HK-2 (cell line): ENCODE measurements at regions not wholly inside any gene's neighbourhood (a gene's known extent, or its start where the extent isn't known, plus 50 kb on each side); places are given as distances from the start of the nearest gene placed in this dataset.
"Not testable (repeated sequence)": the region's sequence is repeated elsewhere in the genome, so short reads cannot be mapped to it uniquely, and the experiment has no call there.

Experiments
- DNase-seq: peaks from one replicate; pipeline ENCODE4 v3.0.0-alpha.2; 2018; ENCODE audit not compliant: unreplicated experiment

DNA sequence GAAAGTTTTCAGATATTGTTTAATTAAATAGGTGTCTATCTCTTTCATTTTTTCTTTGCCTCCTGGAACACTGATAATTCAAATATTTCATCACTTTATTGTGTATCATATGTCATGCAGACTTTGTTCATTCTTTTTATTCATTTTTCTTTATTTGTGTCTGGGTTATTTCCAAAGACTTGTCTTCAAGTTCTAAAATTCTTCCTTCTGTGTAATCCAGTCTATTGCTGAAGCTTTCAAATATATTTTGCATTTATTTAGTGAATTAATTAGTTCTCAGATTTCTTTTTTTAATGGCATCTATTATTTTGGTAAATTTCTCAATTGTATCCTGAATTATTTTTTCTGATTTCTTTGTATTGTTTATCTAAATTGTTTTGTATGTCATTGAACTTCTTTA, 70.1 kb downstream of the ZNF330 start:
- no peak for DNase-seq

DNA sequence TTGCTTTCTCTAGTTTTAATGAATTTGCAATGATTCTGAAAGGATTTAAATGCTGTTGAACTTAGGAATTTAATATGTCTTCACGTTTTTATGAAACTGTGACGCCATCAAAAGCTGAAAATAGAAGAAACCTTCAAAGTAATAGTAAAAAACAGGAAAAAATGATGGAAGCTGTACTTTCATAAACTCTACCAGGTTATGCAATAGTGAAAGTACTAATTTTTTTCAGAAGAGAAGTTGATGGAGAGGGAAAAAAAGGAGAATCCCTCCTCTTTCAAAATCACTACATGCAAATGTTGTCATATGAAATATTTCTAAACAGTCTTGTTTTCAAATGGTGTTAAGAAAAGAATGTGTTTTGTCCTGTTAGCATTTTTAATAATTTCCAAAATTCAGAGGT, 73.6 kb downstream of the ZNF330 start:
- DNase-seq, result no peak

DNA sequence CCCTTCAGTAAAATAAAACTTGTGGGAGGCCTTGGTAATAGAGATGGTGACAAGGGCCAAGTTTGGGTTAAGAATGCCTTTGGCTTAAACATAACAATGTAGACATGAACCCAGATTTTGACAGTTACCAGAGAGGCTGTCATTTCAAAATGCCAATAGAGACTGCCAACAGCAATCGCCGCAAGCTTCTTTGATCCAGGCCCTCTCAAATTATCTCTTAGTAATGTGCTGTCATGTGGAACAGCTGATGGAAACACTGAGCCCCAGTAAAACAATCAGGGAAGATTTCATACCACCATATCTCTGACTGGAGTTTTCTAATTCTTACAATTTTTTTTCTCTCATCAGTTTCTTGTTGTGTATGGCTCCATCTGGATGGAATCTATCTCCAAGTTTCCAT, 80.5 kb downstream of the ZNF330 start:
- no peak for DNase-seq

DNA sequence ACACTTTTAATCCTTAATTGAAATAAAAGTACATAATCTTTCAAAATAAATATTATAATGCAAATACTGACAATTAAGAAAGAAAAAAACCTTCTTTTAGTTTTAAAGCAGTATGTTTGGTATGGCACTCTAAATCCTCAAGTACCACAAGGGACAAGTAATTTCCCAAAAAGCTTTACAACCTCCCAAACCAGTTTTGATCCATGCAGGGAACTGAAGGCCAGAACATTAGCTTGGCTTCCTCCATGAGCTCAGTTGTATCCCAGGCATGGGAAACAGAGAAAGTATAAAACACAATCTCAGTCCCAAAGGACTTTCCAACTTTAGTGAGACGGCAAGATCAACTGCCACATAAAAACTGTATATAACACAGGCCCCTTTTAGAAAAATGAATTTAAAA, 82.2 kb downstream of the ZNF330 start:
- no peak for DNase-seq

DNA sequence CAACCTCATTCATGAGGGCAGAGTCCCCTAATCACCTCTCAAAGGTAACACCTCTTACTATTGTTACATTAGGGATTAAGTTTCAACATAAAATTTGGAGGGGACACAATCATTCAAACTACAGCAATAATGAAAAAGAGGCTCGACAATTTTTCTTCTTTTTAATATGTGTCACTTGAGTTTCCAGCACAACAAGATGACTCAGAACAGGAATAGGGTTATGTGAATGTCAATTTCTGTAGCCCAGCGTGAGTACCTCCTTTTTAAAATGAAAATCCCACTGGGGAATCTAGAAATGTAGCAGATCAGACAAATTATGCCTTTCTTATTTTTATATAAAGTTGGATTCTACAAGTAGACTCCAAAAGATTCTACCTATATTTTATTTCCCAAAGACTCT, 83.7 kb downstream of the ZNF330 start:
- no peak for DNase-seq

DNA sequence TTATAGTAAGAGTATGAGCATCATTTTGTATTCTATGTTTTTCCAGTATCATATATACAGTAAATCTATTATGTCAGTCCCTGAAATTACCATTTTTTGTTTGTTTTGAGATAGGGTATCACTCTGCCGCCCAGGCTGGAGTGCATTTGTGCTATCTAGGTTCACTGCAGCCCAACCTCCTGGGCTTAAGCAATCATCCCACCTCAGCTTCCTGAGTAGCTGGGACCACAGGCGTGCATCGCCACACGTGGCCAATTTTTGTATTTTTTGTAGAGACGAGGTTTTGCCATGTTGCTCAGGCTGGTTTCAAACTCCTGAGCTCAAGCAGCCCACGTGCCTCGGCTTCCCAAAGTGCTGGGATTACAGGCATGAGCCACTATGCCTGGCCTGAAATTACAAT, 85.6 kb downstream of the ZNF330 start:
- no peak for DNase-seq

DNA sequence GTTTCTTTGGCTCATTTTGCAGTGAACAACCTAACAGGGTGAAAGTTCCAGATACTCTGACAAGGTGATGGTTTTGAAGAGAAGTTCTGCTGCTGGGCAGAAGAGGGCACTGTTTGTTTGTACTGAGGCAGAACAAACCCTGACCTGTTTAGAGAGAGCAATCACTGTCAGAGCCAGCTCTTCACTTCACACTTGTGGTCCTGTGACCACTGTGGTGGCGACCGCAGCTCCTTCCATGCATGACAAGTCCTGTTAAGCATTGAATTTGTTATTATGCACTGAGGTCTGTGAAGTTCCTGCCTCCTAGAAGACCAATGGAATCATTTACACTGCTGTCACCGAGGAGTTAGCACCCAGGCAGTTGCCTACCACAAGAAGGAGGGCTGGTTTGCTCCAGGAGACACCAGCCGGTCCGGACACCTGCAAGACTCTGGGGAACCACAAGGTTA, 86.6 kb downstream of the ZNF330 start:
- peak; percentile 89 for DNase-seq

DNA sequence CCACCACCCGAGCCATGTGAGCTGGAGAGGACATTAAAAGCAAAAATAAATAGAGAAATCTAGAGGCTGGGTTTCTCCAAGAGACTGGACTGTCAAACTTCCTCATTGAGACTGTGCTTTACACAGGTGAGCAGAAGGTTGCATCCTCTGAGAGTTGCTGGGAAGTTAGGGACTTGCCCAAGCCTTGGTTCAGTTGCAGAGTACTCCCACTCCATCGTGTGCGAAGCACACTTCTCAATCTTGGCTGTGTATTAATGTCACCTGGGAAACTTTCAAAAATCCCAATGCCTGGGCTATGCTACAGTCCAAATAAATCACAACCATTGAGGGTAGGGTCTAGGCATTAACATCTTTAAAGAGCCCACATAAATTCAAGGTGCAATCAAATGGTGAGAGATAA, 89.2 kb downstream of the ZNF330 start:
- no peak for DNase-seq

DNA sequence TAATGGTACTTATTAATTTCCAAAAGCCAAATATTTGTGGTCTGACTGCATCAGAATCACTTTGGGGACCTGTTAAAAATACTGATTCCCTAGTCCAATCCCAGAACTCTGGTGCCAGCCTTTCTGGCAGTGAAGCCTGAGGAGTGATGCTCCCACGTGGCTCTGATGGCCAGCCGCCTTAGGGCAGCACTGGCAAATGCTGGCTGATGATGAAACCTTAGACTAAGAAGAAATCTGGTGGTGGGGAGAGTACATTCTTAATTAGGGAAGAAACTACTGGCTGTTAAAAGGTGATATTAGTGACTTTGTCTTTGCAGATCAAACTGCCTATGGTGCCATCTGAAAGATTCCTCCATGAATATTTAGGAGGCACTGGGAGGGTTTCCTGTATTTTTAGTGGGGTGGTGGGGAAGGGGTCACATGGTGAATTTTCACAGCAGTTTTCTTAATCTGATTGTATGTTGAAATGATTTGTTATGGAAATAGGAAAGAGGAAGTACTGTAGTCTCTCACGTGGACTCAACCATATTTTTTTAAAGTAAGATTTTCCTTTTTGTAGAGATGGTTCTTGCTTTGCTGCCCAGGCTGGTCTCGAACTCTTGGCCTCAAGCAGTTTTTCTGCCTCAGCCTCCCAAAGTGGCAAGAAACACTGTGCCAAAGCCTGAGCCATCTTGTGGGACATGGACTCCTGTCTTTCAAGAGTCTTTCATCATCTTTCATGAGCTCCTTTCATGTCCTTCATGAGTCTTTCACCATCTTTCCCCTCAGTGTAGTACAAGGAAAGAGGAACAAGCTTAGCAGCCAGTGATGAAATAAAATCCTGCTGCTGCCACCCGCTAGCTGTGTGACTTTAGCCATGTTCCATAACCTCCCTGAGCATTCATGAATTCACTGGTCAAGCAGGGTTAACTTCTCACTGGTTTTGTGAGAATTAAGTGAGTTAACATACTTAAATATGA, 90.8 kb downstream of the ZNF330 start:
- DNase-seq, result no peak

DNA sequence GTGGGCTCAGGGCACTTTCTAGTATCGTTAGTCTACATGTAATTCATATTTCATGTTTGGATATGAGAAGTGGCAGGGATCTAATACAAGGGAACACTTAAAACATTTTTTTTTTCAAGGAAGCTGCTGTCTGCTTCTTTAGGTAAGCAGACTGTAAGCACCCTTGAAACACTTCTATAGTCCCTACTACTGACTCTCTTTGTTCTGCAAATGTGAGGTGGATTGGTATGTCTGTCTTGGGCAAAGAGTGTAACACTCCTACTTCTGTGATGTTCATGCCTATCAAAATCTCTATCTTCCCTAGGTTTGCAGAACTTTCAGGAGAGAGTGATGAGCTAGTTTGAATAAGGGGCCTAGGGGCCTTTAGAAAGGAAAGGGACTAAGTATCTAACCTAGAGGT, 93.9 kb downstream of the ZNF330 start:
- no peak for DNase-seq

DNA sequence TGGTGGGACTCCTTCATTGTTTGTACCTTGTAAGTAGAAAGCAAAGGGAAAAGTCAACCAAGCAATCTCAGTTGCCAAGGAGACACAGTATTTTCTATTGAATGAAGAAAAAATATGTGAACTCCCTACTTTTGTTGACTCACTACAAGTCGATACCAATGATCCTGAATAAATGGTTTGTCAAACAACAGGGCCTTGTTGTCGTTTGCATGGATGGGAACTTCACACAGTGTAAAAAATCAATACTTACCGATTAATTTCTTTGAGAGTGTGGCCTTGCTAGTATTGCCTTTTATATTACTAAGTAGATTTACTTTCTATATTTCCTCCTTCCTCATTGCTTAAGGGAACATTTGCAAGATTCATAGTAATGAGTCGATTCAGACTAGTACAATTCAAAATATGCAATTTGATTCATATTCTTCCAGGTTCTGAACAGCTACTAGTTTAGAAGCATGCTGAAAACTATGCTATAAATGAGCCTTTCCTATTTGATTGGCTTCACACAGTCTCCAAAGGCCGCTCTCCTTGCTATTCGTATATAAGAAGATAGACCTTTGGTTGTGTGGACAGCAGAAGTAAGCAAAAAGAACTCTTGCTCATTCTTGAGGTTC, 108.0 kb downstream of the ZNF330 start:
- DNase-seq, result no peak

DNA sequence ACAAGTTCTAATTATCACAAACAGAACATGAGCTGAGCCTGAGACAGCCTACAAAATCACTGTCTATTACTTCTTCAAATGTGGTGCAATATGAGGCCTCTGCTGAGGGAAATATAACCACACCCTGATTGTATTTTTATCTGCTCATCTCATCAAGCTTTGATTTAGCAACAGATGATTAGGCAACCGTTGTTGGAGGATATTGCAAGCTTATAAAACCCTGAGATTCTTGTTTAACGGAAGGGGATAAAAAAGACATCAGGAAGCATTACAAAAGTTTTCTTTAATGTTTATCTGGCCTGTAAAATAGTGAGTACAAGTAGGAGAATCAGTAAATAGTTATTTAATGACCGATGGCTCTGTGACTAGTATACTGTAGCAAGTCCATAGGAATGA, 108.5 kb downstream of the ZNF330 start:
- DNase-seq, result no peak

DNA sequence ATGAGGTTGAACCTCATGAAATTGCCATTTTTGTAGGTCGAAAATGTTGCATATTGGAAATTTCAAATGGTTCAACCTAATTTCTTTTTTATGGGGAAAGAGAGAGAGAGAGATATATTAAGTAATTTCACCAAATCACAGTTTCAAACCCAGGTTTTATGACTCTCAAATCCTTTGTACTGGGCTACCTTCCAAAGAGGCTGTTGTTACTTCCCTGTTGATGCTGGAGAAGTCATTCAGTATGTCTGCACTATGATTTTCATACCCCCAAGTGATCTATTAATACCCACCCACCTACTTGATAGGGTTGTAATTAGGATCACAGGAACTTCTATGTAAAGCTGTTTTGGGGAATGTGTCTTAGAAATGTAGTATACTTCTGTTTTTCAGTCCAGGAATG, 109.9 kb downstream of the ZNF330 start:
- DNase-seq, result no peak

DNA sequence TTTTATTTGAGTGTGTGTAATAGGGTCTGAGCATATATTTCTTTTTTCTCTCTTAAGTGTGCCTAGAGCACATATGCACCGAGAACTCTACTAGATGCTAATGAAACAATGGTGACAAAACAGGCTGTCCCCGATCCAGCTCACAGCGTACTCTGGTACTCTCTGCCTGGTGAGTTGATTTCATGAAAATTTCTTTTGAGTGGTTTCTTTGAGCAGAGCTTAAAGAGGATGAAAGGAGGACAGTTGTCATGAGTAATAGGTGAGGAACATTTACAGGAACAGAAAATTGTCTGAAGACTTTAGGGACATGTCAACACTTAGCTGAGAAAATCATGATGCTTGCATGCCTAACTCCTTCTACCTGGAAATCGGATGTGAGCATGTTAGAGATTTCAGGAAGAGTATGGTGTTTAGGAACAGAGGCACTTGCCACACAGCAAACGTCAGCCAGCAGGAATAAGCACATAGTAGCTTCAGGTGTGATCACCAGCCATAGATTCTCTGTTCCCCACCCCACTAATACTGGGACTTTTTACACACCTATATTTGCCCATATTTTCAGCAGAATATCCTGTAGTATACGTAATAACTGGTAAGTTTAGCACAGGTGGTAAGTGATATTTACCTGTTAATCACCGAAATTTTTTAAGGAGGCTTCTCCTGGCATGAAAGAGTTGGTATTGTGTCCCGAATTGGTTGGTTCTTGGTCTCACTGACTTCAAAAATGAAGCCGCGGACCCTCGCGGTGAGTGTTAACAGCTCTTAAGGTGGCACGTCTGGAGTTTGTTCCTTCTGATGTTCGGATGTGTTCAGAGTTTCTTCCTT, 111.1 kb downstream of the ZNF330 start:
- no peak for DNase-seq

DNA sequence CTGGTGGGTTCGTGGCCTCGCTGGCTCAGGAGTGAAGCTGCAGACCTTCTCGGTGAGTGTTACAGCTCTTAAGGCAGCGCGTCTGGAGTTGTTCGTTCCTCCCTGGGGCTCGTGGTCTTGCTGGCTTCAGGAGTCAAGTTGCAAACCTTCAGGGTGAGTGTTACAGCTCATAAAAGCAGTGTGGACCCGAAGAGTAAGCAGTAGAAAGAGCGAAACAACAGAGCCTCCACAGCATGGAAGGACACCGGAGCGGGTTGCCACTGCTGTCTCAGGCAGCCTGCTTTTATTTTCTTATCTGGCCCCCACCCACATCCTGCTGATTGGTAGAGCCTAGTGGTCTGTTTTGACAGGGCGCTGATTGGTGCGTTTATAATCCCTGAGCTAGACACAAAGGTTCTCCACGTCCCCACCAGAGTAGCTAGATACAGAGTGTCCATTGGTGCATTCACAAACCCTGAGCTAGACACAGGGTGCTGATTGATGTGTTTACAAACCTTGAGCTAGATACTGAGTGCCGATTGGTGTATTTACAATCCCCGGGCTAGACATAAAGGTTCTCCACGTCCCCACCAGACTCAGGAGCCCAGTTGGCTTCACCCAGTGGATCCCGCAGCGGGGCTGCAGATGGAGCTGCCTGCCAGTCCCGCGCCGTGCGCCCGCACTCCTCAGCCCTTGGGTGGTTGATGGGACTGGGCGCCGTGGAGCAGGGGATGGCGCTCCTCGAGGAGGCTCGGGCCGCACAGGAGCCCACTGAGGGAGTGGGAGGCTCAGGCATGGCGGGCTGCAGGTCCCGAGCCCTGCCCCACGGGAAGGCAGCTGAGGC, 111.9 kb downstream of the ZNF330 start:
- peak; percentile 60 for DNase-seq

DNA sequence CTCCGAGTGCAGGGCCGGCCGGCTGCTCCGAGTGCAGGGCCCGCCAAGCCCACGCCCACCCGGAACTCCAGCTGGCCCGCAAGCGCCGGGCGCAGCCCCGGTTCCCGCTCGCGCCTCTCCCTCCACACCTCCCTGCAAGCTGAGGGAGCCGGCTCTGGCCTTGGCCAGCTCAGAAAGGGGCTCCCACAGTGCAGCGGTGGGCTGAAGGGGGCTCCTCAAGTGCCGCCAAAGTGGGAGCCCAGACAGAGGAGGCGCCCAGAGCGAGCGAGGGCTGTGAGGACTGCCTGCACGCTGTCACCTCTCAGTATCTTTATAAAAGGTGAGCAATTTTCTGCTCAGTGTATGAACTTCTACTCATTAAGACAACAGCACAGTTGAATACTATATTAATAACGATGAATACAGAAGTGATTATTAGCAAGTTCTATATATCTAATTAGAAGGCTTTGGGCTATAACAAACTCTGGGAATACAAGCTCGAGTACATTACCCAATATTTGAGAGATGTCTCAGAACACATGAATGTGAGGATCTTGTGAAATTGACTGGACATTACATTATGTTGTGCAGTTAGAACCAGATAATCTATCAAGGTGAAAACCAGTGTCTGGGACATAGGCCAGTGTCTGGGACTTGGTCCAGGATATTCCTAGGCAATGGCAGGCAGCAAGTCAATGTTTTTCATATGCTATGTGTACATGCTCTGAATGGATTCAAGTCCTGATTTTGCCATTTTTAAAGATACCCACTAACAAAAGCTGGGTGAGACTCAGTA, 112.9 kb downstream of the ZNF330 start:
- not testable (repeated sequence) for DNase-seq

DNA sequence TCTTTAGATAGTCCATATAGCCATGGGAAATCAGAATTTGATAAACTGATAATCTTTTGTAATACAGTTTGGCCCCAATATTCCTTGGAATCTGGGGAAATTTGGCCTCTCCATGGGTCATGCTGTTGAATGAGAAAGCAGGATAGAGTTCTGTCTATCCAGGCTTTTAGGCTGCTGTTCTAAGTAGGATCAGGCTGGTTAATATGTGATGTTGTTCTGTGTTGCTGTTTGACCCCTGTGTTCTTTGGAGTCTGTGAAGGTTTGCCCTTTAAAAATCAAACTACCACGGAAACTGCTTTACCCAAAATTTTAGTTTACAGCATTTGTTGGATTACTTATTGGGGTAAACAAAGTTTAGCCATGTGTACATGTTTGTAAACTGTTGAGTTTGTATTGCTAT, 114.5 kb downstream of the ZNF330 start:
- no peak for DNase-seq

DNA sequence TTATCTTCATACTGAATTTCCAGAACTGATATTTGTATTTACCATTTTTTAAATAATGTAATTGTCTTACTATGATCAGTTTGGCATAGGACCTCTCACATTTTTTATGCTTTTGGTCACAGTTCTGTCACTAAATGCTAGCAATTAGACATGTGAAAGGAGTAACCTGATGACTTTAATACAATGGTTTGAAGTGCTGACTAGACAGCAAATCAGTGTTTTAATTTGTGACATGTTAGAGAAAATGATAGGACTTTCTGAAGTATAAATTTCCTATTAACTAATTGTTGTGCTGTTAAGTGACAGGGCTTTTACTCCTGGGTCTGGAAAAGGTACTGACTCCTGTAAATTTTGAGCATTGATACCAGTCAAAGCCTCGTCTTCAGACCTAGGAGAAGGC, 117.5 kb downstream of the ZNF330 start:
- DNase-seq, result no peak

DNA sequence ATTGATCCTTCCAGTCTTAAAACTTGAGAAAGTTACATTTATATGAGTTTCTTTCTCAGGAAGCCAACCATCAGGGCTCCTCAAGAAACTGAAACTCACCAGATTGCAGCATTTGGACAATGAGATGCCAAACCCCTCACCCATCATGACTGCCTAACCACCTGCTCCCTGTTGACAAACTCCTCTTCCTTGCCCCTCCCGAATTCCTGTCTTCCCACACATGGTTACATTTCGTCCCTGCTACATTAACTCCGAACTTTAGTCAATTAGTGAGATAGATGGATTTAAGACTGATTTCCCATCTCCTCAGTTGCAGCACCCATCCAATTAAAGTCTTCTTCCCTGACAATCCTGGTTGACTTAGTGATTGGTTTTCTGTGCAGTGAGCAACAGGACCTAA, 118.7 kb downstream of the ZNF330 start:
- no peak for DNase-seq

DNA sequence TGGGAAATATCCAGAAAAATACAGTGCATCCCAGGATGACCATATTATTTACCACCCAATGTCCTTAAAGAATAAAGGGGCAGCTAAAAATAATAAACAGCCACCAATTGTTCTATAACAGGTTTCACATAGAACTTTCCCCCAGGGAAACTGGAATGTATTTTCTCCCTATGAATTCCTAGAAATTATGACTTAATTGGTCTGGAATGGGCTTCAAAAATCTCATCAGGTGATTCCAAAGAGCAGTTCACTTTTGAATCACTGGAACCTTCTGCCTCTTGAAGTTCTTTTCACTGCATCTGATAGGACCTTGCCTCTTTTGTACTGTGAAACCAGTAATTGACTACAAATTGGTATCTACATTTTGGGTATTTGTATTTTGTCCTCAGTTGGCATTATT, 119.3 kb downstream of the ZNF330 start:
- no peak for DNase-seq

DNA sequence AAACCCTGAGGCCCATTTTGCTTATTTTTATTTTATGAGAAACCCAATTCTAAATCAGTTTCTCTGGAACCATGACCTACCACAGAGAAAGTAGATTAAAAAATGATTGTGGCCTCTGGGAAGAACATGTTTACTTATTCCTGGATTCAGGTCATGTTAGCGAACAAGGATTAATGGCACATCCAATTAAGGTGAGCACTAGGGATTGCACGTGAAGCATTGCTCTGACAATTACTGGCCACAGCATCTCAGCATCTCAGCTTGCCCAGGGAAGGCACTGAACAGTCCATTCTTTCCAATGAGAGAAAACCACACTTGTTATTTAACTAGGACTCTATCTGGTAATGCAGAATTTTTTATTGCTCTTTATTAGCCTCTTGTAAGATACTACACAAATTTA, 119.8 kb downstream of the ZNF330 start:
- no peak for DNase-seq
